Iris pigment epithelial cell (primary cell): ENCODE measurements at regions not wholly inside any gene's neighbourhood (a gene's known extent, or its start where the extent isn't known, plus 50 kb on each side); places are given as distances from the start of the nearest gene placed in this dataset.
A peak's percentile ranks its signal among the peaks of the same experiment; 100 is the strongest.
"Not testable (repeated sequence)": the region's sequence is repeated elsewhere in the genome, so short reads cannot be mapped to it uniquely, and the experiment has no call there.

Source experiments
- DNase-seq: peaks from one replicate; pipeline ENCODE4 v3.0.0-alpha.2; 2011; ENCODE audit warnings: low read depth

DNA sequence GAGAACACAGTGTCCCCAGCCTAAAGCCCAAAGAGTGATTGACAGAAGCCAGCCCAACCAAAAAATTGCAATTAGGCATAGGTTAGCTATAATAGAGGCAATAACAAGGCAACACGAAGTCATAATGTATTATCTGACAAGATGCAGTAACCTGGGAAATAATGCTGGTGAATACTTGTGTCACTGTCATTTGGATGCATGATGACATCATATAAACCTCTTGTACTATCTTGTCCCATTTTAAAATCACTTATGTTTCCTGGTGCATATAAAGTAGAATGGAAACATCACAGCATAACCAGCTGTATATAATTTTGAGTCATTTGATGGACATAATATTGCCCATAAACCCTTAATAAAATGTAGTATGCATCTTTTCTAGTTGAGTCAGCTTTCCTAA lies 1138.3 kb upstream of the LRRTM3 start:
- no peak for DNase-seq

DNA sequence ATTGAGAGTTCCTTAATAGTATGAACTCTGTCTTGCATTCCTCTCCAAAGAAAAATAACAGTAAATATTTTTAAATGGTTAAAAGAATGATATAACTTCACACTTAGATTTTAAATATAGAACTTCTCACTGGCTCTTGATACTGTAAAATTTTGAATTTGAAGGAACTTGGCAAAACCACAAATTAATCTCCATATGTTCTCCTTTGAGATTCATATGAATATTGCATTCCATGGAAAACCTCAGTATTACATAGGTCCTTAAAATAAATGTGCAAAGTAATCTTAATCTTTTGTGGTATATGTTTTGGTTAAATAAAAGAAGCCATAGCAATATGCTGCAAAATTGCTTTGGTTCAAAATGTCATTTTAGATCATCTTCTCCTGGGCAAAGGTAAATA lies 1137.6 kb upstream of the LRRTM3 start:
- DNase-seq: no peak

DNA sequence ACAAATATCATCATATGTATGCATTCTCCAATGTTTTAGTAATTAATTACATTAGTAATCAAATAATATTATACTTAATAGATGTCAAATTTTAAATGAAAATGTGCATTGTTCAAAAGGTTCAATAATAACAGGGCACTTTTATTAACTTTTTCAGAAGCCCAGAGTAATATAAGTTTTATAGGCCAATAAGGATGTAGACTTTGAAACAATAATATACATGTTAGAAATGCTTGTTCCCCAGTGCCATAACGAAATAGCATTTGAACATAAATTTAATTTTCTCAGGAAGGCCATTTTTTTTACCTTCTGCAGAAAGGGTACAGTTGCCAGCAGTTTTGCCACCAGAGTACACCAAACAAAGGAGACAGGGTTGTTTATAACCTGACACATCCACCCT lies 1133.9 kb upstream of the LRRTM3 start:
- DNase-seq: no peak

DNA sequence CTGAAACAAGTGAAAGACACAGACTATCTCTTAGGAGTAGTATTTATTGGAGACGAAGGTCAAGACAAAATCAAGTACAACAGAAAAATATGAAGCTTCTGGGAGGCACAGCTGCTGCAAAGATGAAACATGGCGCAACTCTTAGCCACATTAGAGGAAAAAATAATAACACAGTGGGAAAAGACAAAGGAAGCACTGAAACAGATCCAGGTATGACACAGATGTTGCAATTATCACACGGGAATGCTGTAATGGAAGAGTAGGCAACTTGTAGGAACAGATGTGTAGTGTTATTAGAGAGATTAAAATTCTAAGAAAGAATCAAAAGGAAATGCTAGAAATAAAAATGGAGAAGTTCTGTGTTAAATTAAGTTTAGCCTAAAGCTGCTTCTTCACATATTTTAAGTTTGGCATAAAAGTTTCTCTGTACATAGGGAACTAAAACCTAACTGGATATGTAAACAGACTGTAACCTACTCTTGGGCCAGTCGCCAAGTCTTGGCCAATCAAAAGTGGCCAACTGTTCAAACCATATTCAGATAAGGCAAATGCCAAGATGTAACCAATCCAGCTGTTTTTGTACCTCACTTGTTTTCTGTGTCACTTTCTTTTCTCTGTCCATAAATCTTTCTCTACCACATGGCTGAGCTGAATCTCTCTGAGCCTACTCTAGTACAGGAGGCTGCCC lies 1132.0 kb upstream of the LRRTM3 start:
- DNase-seq: no peak

DNA sequence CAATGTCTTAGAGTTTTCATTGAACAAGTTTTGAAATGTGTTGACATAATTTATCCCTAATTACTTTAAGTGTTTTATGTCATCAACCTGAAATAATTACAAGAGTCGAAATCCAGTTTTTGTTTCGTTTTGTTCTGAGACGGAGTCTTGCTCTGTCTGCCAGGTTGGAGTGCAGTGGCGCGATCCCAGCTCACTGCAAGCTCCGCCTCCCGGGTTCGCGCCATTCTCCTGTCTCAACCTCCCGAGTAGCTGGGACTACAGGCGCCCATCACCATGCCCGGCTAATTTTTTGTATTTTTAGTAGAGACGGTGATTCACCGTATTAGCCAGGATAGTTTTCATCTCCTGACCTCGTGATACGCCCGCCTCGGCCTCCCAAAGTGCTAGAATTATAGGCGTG lies 1131.0 kb upstream of the LRRTM3 start:
- DNase-seq: not testable (repeated sequence)

DNA sequence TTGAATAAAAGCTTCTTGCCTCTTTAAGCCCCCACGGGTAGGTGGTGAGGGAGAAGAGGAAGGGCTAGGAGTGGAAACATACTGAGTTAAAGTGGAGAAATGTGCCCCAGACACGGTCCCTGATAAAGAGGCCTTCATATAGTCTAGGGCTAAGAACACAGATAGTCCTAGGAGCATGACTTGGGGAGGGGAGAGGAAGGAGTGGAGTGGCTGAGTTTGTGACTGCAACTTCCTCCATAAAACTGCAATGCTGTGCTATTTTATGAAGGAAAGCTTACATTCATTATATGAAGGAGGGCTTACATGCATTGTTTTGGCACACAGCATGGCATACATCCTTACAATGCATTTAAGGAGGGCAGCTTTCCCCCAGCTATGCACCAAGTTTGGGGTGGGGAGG lies 1129.4 kb upstream of the LRRTM3 start:
- no peak for DNase-seq

DNA sequence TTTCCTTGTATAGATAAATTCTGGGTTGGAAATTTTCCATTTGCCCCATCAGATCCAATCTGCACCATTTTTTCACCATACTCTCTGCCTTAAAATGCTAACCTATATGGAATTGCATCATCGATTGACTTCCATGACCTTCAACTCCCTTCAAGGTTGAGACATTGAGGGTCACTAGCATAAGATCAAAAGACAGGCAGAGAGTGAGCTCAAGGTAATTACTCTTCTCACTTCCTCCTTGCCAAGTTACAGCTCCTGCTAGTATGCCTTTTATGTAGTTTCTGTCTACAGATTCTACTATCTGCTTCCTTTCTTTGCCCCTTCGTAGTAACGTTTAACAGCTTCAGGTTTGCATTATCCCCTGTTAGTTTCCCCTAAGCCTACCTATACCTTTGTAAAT lies 1127.7 kb upstream of the LRRTM3 start:
- DNase-seq: no peak

DNA sequence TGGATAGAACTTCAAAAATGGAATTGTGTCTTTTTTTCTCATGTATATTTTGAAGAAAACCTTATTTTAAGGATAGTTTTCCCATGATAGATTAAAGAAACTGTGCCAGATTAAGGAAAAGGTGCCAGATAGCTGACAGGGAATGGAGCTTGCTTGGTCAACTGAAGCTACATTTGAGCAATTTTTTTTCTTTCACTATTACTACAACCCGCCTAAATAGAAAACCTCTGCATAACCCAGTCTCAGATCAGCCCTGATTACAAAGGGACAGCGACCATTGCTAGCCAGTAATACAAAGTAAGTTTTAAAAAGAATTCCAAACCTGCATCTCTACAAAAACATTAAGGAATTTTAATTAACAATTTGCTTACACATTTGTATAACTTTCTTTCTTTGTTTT lies 1123.4 kb upstream of the LRRTM3 start:
- no peak for DNase-seq

DNA sequence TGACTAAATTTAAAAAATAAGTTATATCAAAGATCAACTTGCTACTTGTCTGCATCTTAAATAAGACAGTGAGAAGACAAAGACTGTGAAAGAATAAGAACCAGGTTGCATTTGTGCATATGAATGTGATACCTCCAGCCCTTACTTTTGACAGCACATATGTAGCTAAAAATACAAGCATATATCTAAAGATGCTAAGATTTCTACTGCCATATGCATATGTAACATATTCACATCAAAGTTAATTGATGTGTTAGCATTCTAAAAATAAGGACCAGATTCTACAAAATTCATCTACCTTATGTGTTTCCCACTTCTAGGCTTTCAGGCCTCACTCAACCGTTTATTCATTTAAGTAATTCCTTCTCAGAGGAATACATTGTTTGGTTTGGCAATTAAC lies 1120.3 kb upstream of the LRRTM3 start:
- DNase-seq: no peak

DNA sequence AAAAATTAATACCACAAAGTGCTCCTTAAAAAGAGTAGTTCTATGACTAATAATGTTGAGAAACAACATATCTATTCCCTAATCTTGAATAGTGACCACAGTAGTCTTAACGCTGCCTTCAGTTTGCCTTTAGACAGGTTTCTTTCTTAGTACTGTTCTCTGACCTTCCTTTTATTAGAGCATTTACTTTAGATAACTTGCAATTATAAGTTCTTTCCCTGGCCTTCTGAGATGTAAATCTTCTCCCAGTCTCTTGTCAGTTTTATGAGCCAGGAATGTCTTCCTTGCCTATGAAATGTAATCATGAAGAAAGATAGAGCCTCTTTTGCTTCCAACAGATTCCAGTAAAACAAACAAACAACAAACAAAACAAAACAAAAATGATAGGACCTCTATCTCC lies 1119.8 kb upstream of the LRRTM3 start:
- DNase-seq: no peak

DNA sequence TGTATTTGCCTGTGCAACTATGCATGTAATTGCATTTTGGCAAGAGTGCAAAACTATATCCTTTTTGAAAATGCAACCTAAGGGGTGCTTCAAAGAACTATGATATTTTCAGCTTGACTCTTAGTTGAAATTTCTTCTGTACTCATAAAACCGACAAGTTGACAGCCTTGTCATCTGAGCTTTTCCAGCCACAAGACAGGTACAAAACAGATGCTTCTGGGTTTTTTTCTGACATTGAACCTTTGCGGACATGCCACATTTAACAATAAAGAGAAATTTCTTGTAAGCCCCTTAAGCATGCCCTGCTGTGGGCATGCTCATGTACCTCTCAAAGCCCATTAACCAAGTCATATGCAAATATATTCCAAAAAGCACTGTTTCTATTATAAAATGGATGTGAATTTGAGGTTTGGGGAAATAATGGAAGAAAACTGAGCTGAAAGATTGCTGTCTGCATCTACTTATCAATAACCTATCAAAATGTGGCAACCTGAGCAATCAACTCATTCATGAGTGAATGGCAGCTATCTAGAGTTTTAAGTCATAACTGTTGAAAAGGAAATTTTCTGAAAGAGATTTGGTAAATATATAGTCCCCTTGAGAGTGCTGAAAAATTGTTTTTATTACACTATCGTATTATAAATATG lies 1117.0 kb upstream of the LRRTM3 start:
- no peak for DNase-seq

DNA sequence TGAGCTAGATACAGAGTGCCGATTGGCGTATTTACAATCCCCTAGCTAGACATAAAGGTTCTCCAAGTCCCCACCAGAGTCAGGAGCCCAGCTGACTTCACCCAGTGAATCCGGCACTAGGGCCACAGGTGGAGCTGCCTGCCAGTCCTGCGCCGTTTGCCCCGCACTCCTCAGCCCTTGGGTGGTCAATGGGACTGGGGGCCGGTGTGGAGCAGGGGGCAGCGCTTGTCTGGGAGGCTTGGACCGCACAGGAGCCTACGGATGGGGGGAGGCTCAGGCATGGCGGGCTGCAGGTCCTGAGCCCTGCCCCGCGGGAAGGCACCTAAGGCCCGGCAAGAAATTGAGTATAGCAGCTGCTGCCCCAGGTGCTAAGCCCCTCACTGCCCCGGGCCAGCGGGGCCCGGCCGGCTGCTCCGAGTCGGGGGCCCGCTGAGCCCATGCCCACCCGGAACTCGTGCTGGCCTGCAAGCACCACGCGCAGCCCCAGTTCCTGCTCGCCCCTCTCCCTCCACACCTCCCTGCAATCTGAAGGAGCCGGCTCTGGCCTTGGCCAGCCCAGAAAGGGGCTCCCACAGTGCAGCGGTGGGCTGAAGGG lies 1113.8 kb upstream of the LRRTM3 start:
- no peak for DNase-seq

DNA sequence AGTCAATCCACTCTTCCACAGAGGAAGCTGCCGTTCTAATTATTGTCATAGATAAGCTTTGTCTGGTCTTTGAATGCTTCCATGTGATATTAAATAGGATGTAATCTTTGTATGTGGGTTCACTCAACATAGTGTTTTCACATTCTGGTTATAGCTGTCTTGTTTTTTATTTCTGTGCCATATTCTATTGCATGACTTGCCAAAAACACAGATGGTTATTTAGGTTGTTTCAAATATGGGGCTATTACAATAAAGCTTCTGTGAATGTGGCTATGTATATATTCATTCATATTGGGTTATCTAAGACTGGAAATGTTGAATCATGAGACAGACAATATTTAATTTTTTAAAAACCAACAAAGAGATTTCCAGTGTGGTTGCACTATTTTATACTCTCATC lies 1109.3 kb upstream of the LRRTM3 start:
- no peak for DNase-seq

DNA sequence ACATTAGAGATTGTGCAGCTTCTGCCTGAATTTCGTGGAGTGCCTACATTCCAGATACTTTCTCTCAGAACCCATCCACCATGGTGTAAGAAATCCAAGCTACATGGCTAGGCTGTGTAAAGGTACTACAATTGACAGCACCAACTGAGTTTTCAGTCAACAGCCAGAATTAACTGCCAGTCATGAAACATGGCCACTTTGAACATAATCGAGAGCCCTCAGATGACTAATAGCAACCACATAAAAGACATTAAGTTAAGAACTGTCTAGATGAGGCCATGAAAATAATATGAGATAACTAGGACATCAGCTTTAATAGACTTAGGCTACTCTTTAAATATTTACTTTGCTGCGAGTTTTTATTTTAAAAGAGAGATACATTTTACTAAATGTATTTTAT lies 1106.8 kb upstream of the LRRTM3 start:
- no peak for DNase-seq

DNA sequence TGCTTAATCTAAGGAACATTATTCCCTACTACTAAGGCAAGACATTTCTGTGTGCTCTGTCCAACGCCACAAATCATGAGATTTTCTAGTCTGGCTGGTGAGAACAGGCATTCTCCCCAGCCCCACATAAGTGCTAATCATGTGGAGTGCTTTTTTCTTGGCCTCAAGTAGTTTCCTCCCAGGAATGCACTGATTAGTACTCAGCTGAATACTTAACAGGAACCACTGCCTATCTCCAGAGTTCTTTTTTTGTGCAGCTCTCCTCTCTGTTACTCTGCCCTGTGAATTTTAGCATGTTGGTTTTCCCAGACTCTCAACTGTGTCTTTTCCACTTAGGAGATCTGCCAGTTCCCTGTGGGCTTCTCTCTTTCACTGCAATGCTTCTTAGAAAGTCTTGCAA lies 1098.5 kb upstream of the LRRTM3 start:
- no peak for DNase-seq

DNA sequence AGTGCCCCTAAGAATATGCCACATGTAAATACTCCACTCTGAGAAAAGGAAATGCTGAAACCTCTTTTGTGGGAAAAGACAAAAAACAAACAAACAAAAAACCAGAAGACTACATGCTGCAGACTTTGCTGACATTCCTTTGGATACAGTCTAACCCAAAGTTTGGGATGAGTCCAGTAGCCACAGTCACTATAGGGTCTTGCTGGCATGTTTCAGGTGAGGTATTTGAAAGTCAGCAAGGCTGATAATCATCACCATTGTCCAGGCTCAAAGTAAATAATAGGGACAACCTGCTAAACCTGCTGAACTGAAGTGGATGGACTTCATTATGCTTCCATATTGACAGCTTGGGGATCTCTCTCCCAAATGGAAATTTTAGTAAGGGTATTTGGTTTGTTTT lies 1087.0 kb upstream of the LRRTM3 start:
- no peak for DNase-seq

DNA sequence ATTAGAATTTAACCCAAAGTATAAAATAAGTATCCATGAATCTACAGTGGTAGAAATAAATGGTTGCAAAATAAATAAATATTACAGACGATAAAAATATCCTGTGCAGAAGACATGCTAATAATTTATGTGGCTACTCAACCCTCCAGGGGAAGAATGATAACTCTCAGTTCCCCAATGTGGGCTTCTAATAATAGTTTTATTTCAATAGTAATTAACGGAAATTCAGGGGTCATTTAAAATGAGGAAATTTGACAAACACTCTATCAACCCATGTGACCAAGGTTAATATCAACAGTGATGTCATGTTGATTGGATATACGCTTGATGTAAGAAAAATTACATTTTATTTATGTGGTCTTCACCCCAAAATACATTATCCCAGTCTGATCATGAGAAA lies 1082.6 kb upstream of the LRRTM3 start:
- DNase-seq: no peak

DNA sequence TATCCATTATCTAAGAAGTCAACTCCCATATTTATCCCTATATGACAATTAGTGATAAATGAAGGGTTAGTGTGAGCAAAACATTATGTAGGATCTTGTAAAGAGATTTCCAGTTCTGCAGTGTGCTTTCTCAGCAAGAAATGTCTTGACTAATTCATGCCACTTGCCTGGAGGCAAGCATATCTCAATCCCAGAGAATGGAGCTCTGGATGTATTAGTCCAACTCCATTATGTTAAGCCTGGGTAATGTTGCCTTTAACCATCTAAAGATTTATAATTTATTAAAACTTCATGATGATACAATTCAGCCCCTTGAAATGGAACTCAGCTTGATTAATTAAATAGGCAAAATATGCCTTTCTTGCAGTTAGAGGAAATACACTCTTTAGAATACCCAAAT lies 1079.9 kb upstream of the LRRTM3 start:
- no peak for DNase-seq

DNA sequence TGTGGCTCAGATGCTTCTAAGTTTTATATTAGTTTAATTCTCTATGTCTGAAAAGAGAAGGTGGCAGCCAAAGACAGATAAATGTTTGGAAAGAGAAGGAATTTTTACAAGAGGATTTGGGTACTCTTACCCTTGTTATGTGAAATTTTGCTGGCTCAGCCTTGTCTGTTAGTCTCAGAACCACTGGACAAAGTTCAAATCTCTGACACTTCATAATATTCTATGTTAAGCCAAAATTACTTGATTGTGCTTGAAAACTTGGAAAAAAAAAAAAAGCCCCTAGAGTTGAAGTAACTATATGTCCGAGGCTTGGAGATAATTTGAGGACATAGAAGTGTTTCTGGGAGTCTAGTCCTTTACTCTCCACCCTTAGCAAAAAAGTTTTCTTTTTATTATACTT lies 1079.3 kb upstream of the LRRTM3 start:
- DNase-seq: no peak

DNA sequence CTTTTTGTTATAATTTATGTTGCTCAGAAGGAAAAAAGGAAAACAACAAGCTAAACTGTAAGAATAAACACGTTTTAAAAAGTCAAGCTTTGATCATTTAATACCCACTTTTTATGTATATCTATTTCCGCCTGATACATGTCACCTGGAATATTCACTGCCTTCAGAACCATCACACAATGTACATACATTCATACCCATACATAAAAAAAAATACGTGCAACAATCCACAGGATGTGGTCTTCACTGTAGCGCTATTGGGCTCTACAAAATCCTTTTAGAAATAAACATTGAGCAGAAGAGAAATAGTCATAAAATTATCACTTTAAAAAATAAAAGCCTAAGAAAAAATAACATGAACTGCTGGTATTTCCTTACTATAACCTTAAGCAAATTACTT lies 1078.9 kb upstream of the LRRTM3 start:
- no peak for DNase-seq

DNA sequence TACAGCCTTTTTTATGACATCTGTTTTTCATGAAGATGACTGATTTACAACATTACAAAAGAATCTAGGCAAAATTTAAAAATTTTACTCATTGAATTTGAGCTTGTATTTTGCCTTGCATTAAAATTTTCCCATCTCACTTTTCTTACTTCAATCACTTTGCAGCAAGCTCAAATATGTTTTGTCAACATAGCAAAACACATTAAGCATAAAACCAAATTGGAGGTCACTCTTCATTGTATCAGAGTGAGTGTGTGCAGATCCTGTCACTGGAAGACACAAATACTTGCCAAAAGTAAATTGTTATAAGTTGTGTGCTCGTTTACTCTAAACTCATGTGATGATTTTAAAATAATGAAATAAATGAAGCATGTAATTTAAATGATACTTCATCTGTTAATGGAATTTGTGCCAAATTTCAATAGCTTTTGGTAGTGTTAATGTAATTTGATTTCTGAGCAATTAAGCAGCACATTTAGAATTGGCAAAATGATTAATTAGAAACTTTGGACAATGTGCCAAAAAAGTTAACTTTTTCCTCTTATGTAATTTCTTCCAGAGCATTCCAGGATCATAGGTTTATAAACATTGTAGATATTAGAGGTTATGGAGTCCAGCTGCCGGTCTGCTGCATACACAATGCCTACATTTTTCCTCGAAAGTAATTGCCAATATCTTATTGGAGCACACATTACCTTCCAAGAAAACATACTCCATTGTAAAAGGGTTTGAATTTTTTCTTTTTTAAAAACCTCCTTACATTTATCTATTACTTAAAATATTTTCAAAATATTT lies 1078.2 kb upstream of the LRRTM3 start:
- DNase-seq: no peak

DNA sequence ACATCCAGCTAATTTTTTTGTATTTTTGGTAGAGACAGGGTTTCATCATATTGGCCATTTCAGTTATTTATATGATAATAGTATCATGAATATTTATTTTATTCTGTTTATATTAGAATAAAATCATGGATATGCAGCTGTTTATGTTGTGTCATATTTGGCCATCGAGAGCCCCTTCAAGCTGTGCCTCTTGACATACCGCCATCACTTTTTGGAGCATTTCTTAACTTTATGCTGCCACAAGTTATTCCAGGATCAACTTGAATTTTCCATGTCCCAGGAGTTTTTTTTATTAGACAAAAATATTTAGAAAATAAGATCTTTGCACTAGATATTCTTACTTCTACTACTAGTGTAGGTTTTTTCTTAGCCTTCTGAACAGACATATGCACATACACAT lies 1067.0 kb upstream of the LRRTM3 start:
- DNase-seq: no peak

DNA sequence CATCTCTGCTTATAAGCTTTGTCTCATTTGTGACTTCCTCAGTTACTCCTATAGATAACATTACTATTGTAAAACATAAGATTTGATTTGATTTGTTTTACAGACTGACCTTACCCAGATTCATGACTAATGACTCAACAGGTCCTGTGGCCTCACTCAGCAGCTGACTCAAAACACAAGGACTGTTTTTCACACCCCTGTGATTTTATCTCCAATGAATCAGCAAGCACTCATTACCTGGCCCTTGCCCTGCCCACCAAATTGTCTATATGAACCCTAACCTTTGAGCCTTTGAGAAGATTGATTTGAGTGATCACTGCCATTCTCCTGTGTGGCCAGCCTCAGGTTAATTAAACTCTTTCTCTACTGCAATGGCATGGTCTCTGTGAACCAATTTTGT lies 1064.6 kb upstream of the LRRTM3 start:
- peak; percentile 22 for DNase-seq
